NCI-H524 treated with DMSO at 0.1 percent for 48 hours (cell line): ENCODE measurements at regions not wholly inside any gene's neighbourhood (a gene's known extent, or its start where the extent isn't known, plus 50 kb on each side); places are given as distances from the start of the nearest gene placed in this dataset.

Experiments used
- DNase-seq: peaks from one replicate; lab custom pipeline; 2025; lab: John Stamatoyannopoulos, UW

GRCh38 chr22:48444320-48445112 is 1383.2 kb downstream of the BRD1 start:
- no peak for DNase-seq

GRCh38 chr22:48443680-48444079 is 1384.0 kb downstream of the BRD1 start:
- no peak for DNase-seq

GRCh38 chr22:48442663-48443062 is 1385.0 kb downstream of the BRD1 start:
- DNase-seq: no peak

GRCh38 chr22:48441553-48441850 is 1386.2 kb downstream of the BRD1 start:
- no peak for DNase-seq

GRCh38 chr22:48440673-48441552 is 1386.8 kb downstream of the BRD1 start:
- DNase-seq: no peak

- DNase-seq: no peak
Measured at GRCh38 chr22:48440176-48440575, 1387.5 kb downstream of the BRD1 start.

GRCh38 chr22:48439560-48440135 is 1388.0 kb downstream of the BRD1 start:
- DNase-seq: no peak

GRCh38 chr22:48438800-48439559 is 1388.7 kb downstream of the BRD1 start:
- no peak for DNase-seq

- DNase-seq: no peak
Measured at GRCh38 chr22:48438096-48438495, 1389.6 kb downstream of the BRD1 start.

GRCh38 chr22:48436201-48436931 is 1391.3 kb downstream of the BRD1 start:
- DNase-seq: no peak

- no peak for DNase-seq
Measured at GRCh38 chr22:48434868-48435250, 1392.8 kb downstream of the BRD1 start.

GRCh38 chr22:48434156-48434867 is 1393.4 kb downstream of the BRD1 start:
- no peak for DNase-seq

- no peak for DNase-seq
Measured at GRCh38 chr22:48433647-48434046, 1394.0 kb downstream of the BRD1 start.

GRCh38 chr22:48432781-48433518 is 1394.7 kb downstream of the BRD1 start:
- no peak for DNase-seq

- no peak for DNase-seq
Measured at GRCh38 chr22:48431536-48432315, 1395.9 kb downstream of the BRD1 start.

- DNase-seq: no peak
Measured at GRCh38 chr22:48431014-48431413, 1396.7 kb downstream of the BRD1 start.

GRCh38 chr22:48429446-48430020 is 1398.1 kb downstream of the BRD1 start:
- DNase-seq: no peak

- no peak for DNase-seq
Measured at GRCh38 chr22:48428631-48429371, 1398.9 kb downstream of the BRD1 start.
